NCI-H82 treated with DMSO at 0.1 percent for 48 hours (cell line): ENCODE measurements at regions not wholly inside any gene's neighbourhood (a gene's known extent, or its start where the extent isn't known, plus 50 kb on each side); places are given as distances from the start of the nearest gene placed in this dataset.

Experiments used
- DNase-seq: peaks from one replicate; lab custom pipeline; 2025; ENCODE audit not compliant: unreplicated experiment; lab: John Stamatoyannopoulos, UW

GRCh38 chr5:109533751-109534272 is 124.0 kb upstream of the PJA2 start:
- peak; percentile 23 for DNase-seq

DNA sequence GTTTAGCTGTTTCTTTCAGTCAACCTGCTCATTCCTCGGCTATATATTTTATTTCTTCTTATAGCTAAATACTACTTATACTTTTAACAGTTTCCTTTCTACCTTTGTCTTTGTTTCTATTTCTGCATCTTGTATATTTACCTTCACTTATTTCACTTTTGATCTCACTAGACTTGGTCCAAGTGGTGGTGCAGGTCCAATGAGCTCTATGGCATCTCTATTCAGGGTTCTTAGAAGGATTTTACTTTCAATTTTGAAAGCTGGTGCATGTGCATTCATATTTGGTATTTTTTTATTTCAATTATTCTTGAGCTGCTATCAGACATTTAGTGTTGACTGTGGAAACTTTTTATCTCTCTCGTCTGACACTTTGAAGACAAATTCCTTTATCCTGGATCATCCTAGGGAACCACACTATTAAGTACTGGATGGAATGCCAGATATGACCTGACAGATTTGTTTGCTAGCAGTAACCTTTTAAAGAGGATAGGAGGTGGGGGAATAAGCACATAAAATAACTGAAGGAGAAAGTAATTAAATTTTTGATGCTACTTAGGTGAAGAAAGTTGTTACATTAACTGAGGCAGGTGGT is 123.1 kb upstream of the PJA2 start:
- DNase-seq, result no peak

DNA sequence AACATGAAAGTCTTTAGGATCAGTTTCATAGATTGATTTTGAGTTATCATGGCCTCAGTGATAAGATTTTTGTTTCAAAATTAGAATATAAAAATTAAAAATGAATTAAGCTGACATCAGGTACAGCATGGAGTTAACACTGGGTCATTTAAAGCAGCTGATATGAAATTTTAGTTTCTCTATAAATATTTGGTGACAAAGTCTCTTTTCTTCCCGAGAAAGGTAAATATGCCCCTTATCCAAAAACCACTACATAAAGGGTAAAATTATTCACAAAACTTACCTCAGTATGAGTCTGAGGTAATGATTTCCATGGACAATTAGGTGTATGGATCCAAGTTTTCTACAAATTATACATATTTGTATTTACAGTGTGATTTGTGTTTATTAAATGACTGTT is 121.5 kb upstream of the PJA2 start:
- no peak for DNase-seq

DNA sequence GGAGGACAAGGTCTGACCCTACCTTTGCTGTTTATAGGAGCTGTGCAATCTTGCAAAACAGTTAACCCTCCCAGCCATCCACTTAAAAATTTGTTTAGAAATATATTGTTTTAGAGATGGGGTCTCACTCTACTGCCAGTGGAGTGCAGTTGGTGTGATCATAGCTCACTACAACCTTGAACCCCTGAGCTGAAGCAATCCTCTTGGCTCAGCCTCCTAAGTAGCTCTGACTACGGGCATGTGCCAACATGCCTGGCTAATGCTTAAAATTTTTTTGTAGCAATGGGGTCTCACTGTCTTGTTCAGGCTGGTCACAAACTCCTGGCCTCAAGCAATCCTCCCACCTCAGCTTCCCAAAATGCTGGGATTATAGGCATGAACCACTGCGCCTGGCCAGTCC is 120.2 kb upstream of the PJA2 start:
- no peak for DNase-seq

DNA sequence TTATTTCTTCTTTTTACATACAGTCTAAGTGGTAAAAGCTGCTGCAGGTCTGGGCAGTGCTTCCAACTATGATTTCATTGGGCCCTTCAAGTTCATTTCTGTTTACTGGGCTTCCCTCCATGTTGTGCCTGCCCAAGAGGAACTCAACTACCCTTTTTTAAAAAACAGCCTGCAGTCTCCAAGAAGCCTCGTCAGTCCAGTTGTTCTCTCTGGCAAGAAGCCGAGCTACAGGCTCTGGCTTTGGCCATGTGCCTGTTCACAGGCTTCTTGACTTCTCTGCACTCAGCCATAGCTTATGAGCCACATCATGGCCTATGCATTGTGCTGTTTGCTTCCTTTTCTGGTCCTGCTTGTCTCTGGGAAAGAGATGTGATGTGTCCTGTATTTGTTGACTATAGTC is 119.7 kb upstream of the PJA2 start:
- no peak for DNase-seq

DNA sequence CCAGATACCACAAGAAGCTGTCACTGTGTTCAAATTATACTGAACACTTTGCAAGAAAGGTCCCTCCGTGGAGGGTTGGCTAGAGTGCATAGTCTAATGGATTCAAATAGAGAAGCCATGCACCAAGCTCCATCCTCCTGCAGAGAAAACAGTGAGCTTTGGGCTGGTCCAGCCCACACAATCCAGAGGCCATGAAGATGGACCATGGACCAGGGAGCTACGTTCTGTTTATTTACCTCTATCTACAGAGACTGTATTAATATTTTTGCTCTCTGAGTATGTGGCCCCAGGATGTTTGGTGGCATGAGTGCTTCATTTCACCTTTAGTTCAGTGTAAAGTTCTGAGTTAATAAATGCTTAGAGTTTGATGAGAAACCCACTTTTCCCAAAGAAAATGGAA is 114.8 kb upstream of the PJA2 start:
- no peak for DNase-seq

GRCh38 chr5:109524026-109524425 is 114.3 kb upstream of the PJA2 start:
- peak; percentile 12 for DNase-seq

DNA sequence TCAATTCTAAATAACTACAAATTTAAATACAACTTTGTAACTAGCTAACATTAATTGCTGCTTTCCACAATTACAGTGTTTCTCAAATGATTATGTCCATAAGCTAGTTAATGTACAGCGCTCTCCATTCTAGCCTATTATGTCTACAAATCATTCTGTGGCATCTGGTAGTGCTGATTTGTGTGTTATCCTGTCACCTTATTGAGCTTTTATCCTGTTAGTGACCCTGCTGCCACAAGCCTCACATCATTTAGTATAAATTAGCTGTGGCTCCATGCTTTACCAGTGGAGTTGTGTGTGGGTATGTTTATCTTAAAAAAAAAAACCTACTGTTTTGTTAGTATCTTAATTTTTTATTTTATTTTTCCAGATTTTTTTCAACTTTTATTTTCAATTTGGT is 112.6 kb upstream of the PJA2 start:
- peak; percentile 87 for DNase-seq

DNA sequence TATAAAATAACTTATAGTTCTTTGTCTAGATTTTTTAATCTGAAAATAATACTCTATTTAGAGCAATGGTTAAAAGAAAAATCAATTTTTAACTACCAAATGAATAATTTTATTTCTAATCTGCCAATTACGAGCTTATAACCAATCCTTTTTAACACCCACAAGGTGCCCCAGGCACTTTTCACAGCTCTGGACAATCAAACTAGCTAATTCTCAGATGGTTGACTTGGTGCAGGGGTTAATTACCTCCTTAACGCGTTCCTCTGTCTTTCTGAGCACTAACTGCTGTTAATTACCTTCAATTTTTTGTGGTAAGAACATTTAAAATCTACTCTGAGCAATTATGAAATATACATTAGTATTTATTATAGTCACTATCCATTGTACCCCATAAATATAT is 109.6 kb upstream of the PJA2 start:
- DNase-seq, result no peak

DNA sequence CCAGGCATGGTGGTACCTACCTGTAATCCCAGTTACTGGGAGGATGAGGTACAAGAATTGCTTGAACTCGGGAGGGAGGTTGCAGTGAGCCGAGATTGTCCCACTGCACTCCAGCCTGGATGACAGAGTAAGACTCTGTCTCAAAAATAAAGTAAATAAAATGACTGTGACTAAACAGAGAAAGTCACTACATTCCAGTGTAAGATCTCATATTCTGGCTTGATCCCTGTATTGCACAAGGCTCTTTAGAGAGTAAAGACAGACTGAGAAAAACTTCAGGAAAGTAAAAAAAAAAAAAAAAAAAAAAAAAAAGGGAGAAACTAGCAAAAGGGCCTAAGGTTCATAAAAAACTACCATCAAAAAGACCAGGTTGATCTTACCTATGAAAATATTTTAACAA is 106.6 kb upstream of the PJA2 start:
- DNase-seq, result no peak

- no peak for DNase-seq
Observed at GRCh38 chr5:109511980-109512734, 102.4 kb upstream of the PJA2 start.

DNA sequence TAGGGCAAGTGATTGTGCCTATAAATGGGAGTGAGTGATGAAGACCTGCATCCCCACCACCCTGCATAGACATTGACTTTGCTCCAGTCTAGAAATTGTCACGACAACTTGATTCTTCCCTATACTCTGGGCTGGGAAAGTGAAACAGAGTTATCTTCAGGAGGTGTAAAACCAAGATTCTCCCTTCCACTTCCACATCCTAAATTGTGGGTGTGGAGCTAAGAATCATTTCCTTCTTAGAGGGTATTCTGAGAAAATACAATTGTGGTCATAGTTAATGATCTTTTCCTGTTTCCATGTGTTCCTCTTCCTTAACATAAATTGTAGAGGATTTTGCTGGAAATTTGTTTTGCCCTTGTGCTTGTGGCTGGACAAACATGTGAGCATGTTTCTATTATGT is 96.8 kb upstream of the PJA2 start:
- no peak for DNase-seq

DNA sequence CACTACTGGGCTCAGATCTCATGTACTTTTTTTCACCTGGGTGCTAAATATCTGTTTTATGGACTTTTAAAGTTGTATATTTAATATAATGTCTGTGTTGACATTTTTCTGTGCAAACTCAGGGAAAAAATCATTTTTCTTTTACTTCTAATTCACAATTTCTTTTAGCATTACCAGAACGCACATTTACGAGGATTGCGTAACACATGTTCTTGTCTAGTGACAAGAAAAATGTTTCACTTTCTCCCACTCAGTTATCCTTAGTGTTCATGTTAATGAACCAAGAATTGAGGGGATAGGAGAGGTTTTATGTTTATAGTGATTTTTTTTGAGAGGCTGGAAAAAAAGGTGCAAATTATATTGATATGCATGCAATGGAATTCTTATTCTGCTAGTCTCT is 86.3 kb upstream of the PJA2 start:
- DNase-seq, result no peak

DNA sequence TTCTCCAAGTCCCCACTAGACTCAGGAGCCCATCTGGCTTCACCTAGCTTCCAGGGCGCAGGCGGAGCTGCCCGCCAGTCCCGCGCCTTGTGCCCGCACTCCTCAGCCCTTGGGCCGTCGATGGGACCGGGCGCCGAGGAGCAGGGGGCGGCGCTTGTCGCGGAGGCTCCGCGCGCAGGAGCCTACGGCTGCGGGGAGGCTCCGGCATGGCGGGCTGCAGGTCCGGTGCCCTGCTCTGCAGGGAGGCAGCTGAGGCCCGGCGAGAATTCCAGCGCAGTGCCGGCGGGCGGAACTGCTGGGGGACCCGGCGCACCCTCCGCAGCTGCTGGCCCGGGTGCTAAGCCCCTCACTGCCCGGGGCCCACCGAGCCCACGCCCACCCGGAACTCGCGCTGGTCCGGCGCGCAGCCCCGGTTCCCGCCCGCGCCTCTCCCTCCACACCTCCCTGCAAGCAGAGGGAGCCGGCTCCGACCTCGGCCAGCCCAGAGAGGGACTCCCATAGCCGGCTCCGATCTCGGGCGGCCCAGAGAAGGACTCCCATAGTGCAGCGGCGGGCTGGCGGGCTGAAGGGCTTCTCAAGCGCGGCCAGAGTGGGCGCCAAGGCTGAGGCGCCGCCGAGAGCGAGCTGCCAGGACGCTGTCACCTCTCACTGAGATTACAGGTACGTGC is 78.1 kb upstream of the PJA2 start:
- no peak for DNase-seq

DNA sequence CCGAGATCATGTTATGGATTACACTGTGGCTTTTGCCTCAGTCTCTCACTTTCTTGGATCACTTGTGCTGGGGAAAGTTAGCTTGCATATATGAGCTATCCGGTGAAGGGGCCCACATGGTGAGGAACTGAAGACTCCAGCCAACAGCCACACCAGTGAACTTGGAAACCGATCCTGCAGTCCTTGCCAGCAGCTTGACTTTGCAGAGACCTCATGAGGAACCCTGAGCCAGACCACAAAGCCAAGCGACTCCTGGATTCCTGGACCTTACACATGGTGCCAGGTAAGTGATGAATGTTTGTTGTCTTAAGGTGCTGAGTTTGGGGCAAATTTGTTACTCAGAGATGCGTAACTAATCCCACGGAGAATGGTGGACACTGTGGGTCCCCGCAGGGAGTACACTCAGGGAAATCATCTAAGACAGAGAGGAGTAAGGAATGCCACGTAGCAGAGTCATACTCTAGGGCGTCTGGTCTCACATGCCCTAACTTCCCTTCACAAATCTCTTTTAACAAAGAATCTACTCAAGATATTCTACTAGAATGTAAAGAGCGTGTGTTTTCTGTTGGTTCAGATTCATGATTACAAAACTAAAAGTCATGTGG is 76.5 kb upstream of the PJA2 start:
- DNase-seq, result no peak

DNA sequence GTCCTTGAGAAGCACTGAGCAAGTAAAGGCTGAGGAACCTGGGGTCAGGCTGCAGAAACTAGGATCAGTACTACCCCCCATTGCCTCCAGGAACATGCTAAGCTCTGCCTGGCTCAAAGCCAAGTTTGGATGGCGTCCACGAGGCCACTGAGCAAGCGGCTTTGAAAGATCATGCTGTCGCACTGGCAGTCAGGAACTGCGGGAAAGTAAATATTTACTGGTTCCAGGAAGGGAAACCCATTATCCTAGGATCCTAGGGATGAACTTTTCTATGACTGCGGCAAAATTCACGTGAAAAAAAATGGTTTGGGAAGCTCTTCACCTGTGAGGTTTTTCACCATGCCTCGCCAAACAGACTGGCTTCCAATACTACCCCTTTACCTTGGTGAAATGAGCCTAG is 75.3 kb upstream of the PJA2 start:
- DNase-seq, result no peak

DNA sequence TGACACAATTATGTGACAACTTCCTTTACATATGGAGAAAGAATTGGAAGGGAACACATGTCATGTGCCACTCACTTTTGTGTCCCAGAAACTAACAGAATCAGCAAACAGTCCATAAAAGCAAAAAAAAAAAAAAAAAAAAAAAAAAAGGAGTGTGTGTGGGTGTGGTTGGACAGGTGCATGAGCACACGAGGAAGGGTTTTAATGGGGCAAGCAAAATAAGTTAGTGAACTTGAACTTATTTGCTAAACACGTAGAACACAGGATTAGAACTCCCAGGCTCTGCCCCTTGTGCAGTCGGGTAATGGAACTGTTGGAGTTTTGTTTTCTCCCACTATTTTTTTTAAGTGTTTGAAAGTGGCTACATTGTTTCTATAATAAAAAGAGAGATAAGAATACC is 74.8 kb upstream of the PJA2 start:
- no peak for DNase-seq

GRCh38 chr5:109483395-109483971 is 73.7 kb upstream of the PJA2 start:
- DNase-seq, result no peak

- no peak for DNase-seq
Observed at GRCh38 chr5:109482748-109483147, 73.0 kb upstream of the PJA2 start.

GRCh38 chr5:109479260-109479860 is 69.6 kb upstream of the PJA2 start:
- DNase-seq, result no peak

- no peak for DNase-seq
Observed at GRCh38 chr5:109478830-109479229, 69.1 kb upstream of the PJA2 start.
